Glutamatergic neuron (in vitro differentiated cells): ENCODE measurements at regions not wholly inside any gene's neighbourhood (a gene's known extent, or its start where the extent isn't known, plus 50 kb on each side); places are given as distances from the start of the nearest gene placed in this dataset.

Source experiments
- DNase-seq: peaks from one replicate; pipeline ENCODE4 v3.0.0; 2022
- H3K27ac Mint-ChIP-seq: one replicate; pipeline ENCODE4 v1.8.0; 2020; ENCODE audit warnings: mild to moderate bottlenecking, mixed read lengths, inconsistent platforms; ENCODE audit not compliant: unreplicated experiment
- H3K27me3 Mint-ChIP-seq: one replicate; pipeline ENCODE4 v1.8.0; 2020; ENCODE audit warnings: mild to moderate bottlenecking, moderate library complexity, mixed read lengths, inconsistent platforms; ENCODE audit not compliant: unreplicated experiment
- H3K36me3 Mint-ChIP-seq: one replicate; pipeline ENCODE4 v1.8.0; 2020; ENCODE audit warnings: mild to moderate bottlenecking, mixed read lengths, inconsistent platforms; ENCODE audit not compliant: unreplicated experiment
- H3K4me1 Mint-ChIP-seq: one replicate; pipeline ENCODE4 v1.8.0; 2020; ENCODE audit warnings: mild to moderate bottlenecking, low read depth, mixed read lengths, inconsistent platforms; ENCODE audit not compliant: unreplicated experiment
- H3K4me3 Mint-ChIP-seq: one replicate; pipeline ENCODE4 v1.8.0; 2020; ENCODE audit warnings: mild to moderate bottlenecking, mixed read lengths, inconsistent platforms; ENCODE audit not compliant: unreplicated experiment
- H3K9me3 Mint-ChIP-seq: one replicate; pipeline ENCODE4 v1.8.0; 2020; ENCODE audit warnings: mild to moderate bottlenecking, moderate library complexity, mixed read lengths, inconsistent platforms; ENCODE audit not compliant: unreplicated experiment
- TF ChIP-seq, protein P1 (sequence below): fragments of 200-600 bp; sonication (generic); IDR thresholded peaks from one replicate; pipeline ENCODE4 v1.5.0; 2021; ENCODE audit not compliant: partially characterized antibody, unreplicated experiment

DNA sequence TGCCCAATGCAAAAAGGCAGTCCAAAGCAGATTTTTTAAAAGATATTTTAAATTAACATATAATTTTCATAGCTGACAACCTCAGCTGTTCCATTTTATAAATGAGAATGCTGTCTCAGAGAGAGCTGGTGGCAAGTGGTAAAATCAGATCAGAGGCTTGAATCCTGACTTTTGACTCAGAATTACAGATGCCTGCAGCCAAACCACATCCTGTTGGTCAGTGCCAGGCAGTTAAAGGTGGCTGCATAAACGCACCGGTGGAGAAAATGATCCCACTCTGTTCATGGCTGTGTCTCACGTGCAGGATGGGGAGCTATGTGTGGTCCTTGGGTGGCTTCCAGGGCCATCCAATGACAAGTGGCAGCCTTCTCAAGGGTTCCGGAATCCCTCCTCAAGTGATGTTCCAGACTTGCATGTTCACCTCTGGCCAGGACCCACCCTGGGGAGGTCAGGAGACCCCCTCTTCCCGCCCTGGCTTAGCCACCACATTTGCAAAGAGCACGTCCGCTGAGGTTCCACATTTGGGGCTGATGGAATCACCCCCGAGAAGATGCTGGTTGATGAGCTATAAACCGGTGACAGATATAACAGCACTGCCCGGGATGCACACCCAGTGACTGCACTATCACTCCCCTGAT lies 155.5 kb downstream of the SHANK2 start:
- no peak overlapping the region for H3K27ac Mint-ChIP-seq
- no peak for DNase-seq
- no peaks in the 10 kb centered on the region for H3K36me3 Mint-ChIP-seq
- TF ChIP-seq, protein P1, sequence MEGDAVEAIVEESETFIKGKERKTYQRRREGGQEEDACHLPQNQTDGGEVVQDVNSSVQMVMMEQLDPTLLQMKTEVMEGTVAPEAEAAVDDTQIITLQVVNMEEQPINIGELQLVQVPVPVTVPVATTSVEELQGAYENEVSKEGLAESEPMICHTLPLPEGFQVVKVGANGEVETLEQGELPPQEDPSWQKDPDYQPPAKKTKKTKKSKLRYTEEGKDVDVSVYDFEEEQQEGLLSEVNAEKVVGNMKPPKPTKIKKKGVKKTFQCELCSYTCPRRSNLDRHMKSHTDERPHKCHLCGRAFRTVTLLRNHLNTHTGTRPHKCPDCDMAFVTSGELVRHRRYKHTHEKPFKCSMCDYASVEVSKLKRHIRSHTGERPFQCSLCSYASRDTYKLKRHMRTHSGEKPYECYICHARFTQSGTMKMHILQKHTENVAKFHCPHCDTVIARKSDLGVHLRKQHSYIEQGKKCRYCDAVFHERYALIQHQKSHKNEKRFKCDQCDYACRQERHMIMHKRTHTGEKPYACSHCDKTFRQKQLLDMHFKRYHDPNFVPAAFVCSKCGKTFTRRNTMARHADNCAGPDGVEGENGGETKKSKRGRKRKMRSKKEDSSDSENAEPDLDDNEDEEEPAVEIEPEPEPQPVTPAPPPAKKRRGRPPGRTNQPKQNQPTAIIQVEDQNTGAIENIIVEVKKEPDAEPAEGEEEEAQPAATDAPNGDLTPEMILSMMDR: no peak
- no peak overlapping the region for H3K4me3 Mint-ChIP-seq
- H3K27me3 Mint-ChIP-seq: peaks cover 2% of the 10 kb centered on the region
- H3K4me1 Mint-ChIP-seq: peaks cover 1% of the 10 kb centered on the region
- H3K9me3 Mint-ChIP-seq: peaks cover 5% of the 10 kb centered on the region

DNA sequence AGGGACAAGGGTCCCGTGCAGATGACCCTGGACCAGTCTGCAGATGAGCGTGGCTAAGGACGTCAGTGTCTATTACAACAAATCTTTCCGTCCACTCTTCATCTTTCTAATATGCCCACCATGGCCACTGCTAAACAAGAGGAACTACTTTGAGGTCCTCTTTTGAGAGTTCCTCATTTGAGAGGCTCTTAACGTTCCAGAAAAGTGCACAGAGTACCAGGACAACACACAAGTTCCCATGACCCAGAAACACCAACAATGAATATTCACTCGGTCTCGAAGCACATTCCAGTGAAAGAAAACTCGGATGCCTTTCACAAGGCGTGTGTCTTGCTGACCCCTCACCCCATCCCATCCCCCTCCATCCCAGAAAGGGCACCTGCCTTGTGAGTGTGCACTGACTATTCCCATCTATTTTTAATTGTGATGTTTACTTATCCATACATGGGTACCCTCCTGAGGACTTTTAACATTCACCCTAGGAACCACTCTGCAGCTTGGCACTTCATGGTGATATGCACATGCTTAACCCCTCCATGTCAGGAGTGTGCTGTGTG lies 157.0 kb downstream of the SHANK2 start:
- peaks cover 2% of the 10 kb centered on the region for H3K27me3 Mint-ChIP-seq
- H3K27ac Mint-ChIP-seq: no peak overlapping the region
- no peaks in the 10 kb centered on the region for H3K36me3 Mint-ChIP-seq
- no peaks in the 10 kb centered on the region for H3K4me1 Mint-ChIP-seq
- no peak overlapping the region for H3K4me3 Mint-ChIP-seq
- TF ChIP-seq, protein P1: no peak
- DNase-seq: no peak
- H3K9me3 Mint-ChIP-seq: peaks cover 2% of the 10 kb centered on the region

DNA sequence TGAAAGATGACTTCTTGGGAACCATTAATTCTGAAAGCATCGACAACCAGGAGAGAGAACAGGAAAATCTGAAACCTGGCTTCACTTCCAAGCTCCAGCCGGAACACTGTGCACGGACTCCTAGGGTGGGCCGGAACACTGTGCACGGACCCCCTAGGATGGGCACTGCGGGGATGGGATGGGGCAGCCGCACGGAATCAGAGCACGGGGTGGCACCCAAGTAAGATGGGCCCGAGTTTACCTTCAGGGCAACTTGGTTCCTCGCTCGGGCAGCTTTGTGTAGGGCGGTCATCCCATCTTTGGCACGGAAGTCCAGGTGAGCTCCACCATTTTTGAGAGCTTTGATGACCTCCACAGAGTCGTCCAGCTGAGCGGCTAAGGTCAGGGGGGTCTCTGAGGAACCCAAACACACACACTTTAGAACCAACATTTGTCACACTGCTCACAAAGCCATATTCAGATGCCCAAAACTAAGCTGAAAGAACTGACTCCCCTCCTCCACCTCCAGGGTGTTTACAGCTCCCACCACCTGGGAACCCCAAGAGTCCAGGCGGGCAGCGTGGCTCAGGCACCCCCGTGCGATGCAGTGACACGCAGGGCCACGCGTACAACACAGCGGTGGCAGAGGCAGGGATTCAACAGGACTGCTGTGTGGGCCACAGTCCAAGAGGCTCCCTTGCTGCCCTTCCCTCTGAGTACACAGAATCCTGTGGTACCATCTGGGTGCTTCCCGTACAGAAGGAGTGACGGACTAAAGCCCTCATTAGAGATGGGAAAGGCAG lies 157.9 kb downstream of the SHANK2 start:
- Mint-ChIP-seq H3K36me3 (no peaks in the 10 kb centered on the region), H3K4me3 (no peak overlapping the region), H3K27ac (no peak overlapping the region), H3K4me1 (peaks cover 2% of the 10 kb centered on the region), H3K27me3 (peaks cover 2% of the 10 kb centered on the region), H3K9me3 (no peaks in the 10 kb centered on the region)
- TF ChIP-seq, protein P1: no peak
- DNase-seq: no peak

DNA sequence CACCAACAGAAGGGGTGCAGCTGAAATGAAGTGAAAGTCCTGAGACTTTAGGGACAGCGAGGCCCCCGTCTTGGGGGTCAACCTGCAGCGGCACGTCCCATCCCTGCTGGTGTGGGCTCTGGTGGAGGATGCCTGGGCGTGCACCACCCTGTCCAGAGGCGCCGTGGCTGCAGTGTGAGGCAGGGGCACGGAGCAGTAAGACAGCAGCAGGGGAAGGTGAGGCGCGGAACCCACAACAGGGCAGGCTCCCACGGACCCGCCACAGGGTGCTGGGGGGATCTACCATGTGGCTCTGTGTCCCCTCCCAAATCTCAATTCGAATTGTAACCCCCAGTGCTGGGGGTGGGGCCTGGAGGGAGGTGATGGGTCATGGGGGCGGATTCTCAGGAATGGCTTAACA lies 158.6 kb downstream of the SHANK2 start:
- TF ChIP-seq, protein P1: no peak
- peaks cover 2% of the 10 kb centered on the region for H3K9me3 Mint-ChIP-seq
- DNase-seq: no peak
- peaks cover 5% of the 10 kb centered on the region for H3K27me3 Mint-ChIP-seq
- peaks cover 6% of the 10 kb centered on the region for H3K4me1 Mint-ChIP-seq
- no peak overlapping the region for H3K4me3 Mint-ChIP-seq
- H3K36me3 Mint-ChIP-seq: no peaks in the 10 kb centered on the region
- H3K27ac Mint-ChIP-seq: no peak overlapping the region
